MCF 10A (cell line): ENCODE measurements at regions not wholly inside any gene's neighbourhood (a gene's known extent, or its start where the extent isn't known, plus 50 kb on each side); places are given as distances from the start of the nearest gene placed in this dataset.

Experiments used
- BruUV-seq: library from RNA; stranded (reverse); fragments of 400-500 nt; replicated peaks from 2 replicates; lab custom pipeline; 2021; lab: Mats Ljungman, UMichigan
- CTCF ChIA-PET: fragments of 300-600 bp; sonication (Branson Sonifier 250); formaldehyde crosslinking; extraction: SDS; loops from one replicate; lab custom pipeline; 2021; ENCODE audit warnings: antibody characterized with exemption, inconsistent platforms; lab: Yijun Ruan, JAX
- POLR2A ChIA-PET: fragments of 300-600, 350-650 bp; sonication (Branson Sonifier 250); formaldehyde crosslinking; extraction: SDS; loops from one replicate; lab custom pipeline; 2020; ENCODE audit warnings: antibody characterized with exemption, inconsistent platforms; lab: Yijun Ruan, JAX
- DNase-seq: peaks from one replicate; pipeline ENCODE4 v3.0.0-alpha.2; 2018; ENCODE audit not compliant: unreplicated experiment
- H3K27ac Mint-ChIP-seq: one replicate; pipeline ENCODE4 v1.8.0; 2022; ENCODE audit warnings: mild to moderate bottlenecking, low read depth, mixed read lengths; ENCODE audit not compliant: unreplicated experiment
- H3K27me3 Mint-ChIP-seq: one replicate; pipeline ENCODE4 v1.8.0; 2022; ENCODE audit warnings: mixed read lengths; ENCODE audit not compliant: insufficient read depth, unreplicated experiment
- H3K36me3 Mint-ChIP-seq: one replicate; pipeline ENCODE4 v1.8.0; 2022; ENCODE audit warnings: mild to moderate bottlenecking, moderate library complexity, mixed read lengths; ENCODE audit not compliant: insufficient read depth, unreplicated experiment
- H3K4me1 Mint-ChIP-seq: one replicate; pipeline ENCODE4 v1.8.0; 2022; ENCODE audit warnings: mixed read lengths; ENCODE audit not compliant: insufficient read depth, unreplicated experiment
- H3K4me3 Mint-ChIP-seq: one replicate; pipeline ENCODE4 v1.8.0; 2022; ENCODE audit warnings: mild to moderate bottlenecking, moderate library complexity, mixed read lengths; ENCODE audit not compliant: unreplicated experiment
- H3K9me3 Mint-ChIP-seq: one replicate; pipeline ENCODE4 v1.8.0; 2022; ENCODE audit warnings: mixed read lengths; ENCODE audit not compliant: unreplicated experiment
- CTCF ChIP-seq: fragments of 200-600 bp; IDR thresholded peaks from one replicate; pipeline ENCODE4 v1.8.0; 2022; ENCODE audit warnings: antibody characterized with exemption, mild to moderate bottlenecking; ENCODE audit not compliant: unreplicated experiment
- intact Hi-C: fragments of 100-400 bp; cut with micrococcal nuclease; formaldehyde crosslinking; loops from 2 replicates; pipeline ENCODE4 v1.14.1; 2022

GRCh38 chr5:51644976-51645375 is 261.7 kb downstream of the ISL1 start:
- intact Hi-C loops, result no loop called here
- no peaks in the 10 kb centered on the region for H3K27me3 Mint-ChIP-seq
- ChIA-PET POLR2A (no interaction called here), CTCF (interaction anchor here (1.0 kb wide), 1 partner anchor 13 kb away, joined by 4 read pairs; no protein-coding TSS in a partner anchor)
- no peaks in the 10 kb centered on the region for H3K36me3 Mint-ChIP-seq
- BruUV-seq, result no TSS peak
- no peak overlapping the region for H3K4me3 Mint-ChIP-seq
- no peak for DNase-seq
- H3K27ac Mint-ChIP-seq, result no peak overlapping the region
- no peak for TF ChIP-seq CTCF
- H3K9me3 Mint-ChIP-seq, result no peaks in the 10 kb centered on the region
- H3K4me1 Mint-ChIP-seq, result no peaks in the 10 kb centered on the region

GRCh38 chr5:51646482-51646881 is 263.2 kb downstream of the ISL1 start:
- no peak overlapping the region for H3K27ac Mint-ChIP-seq

GRCh38 chr5:51650824-51651223 is 267.6 kb downstream of the ISL1 start:
- H3K36me3 Mint-ChIP-seq, result no peaks in the 10 kb centered on the region
- POLR2A ChIA-PET, result interaction anchor here (0.6 kb wide), 2 partner anchors 159 to 397 kb away, joined by 3 read pairs; no protein-coding TSS in a partner anchor
- H3K4me1 Mint-ChIP-seq, result peaks cover 26% of the 10 kb centered on the region
- H3K4me3 Mint-ChIP-seq, result no peak overlapping the region
- no peaks in the 10 kb centered on the region for H3K9me3 Mint-ChIP-seq
- no peak for TF ChIP-seq CTCF
- no peak overlapping the region for H3K27ac Mint-ChIP-seq
- no peaks in the 10 kb centered on the region for H3K27me3 Mint-ChIP-seq
- DNase-seq, result no peak
- intact Hi-C loops, result no loop called here
- CTCF ChIA-PET, result interaction anchor here (0.7 kb wide), 1 partner anchor 19 kb away, joined by 3 read pairs; no protein-coding TSS in a partner anchor
- BruUV-seq, result no TSS peak

More at GRCh38 chr5:51646482-51646881, 263.2 kb downstream of the ISL1 start:
- DNase-seq, result no peak
- Mint-ChIP-seq H3K27me3 (no peaks in the 10 kb centered on the region), H3K4me3 (no peak overlapping the region), H3K36me3 (no peaks in the 10 kb centered on the region), H3K9me3 (no peaks in the 10 kb centered on the region), H3K4me1 (peaks cover 4% of the 10 kb centered on the region)
- BruUV-seq, result no TSS peak
- no peak for TF ChIP-seq CTCF
- intact Hi-C loops, result no loop called here
- POLR2A ChIA-PET, result no interaction called here
- CTCF ChIA-PET, result no interaction called here

GRCh38 chr5:51651476-51651875 is 268.2 kb downstream of the ISL1 start:
- Mint-ChIP-seq H3K27ac (no peak overlapping the region), H3K27me3 (no peaks in the 10 kb centered on the region), H3K9me3 (no peaks in the 10 kb centered on the region), H3K36me3 (no peaks in the 10 kb centered on the region), H3K4me1 (peaks cover 26% of the 10 kb centered on the region), H3K4me3 (no peak overlapping the region)
- ChIA-PET POLR2A (interaction anchor here (0.6 to 1.6 kb wide), 3 partner anchors 32 to 397 kb away, joined by 3 to 4 read pairs (median 3); no protein-coding TSS in a partner anchor), CTCF (interaction anchor here (0.8 kb wide), 1 partner anchor 43 kb away, joined by 5 read pairs; no protein-coding TSS in a partner anchor)
- DNase-seq, result peak; percentile 6
- no TSS peak for BruUV-seq
- intact Hi-C loops, result no loop called here
- no peak for TF ChIP-seq CTCF
